H1 (cell line): ENCODE measurements at regions not wholly inside any gene's neighbourhood (a gene's known extent, or its start where the extent isn't known, plus 50 kb on each side); places are given as distances from the start of the nearest gene placed in this dataset.
"Not testable (repeated sequence)": the region's sequence is repeated elsewhere in the genome, so short reads cannot be mapped to it uniquely, and the experiment has no call there.

Experiments
- CTCF ChIA-PET: fragments of 300-600 bp; sonication (Branson Sonifier 250); formaldehyde crosslinking; loops from one replicate; lab custom pipeline; 2021; ENCODE audit not compliant: partially characterized antibody; lab: Charles Lee
- POLR2A ChIA-PET: fragments of 300-600 bp; sonication (Branson Sonifier 250); formaldehyde crosslinking; loops from one replicate; lab custom pipeline; 2021; ENCODE audit warnings: inconsistent platforms; ENCODE audit not compliant: partially characterized antibody; lab: Charles Lee
- DNase-seq, 2 experiments: peaks; one replicate each; pipeline versions ENCODE4 v3.0.0 to v3.0.0-alpha.2; 2010 to 2022; ENCODE audit warnings: low spot score in 2 of 2, low read depth in 1 of 2, mixed read lengths in 1 of 2
- FAIRE-seq: peaks from 2 replicates; lab custom pipeline; 2011; peaks lifted over from hg19 to GRCh38; lab: Jason Lieb, UNC
- H2AFZ ChIP-seq: 2 replicates; pipeline ENCODE4 v1.8.1; 2012; ENCODE audit warnings: low read length, inconsistent platforms
- H2AK5ac ChIP-seq: 2 replicates; pipeline ENCODE4 v1.6.1; 2013; ENCODE audit warnings: low read depth, low read length
- H2BK120ac ChIP-seq: replicated peaks from 2 replicates; pipeline ENCODE3; 2013; ENCODE audit warnings: low read depth, low read length, inconsistent platforms
- H2BK12ac ChIP-seq: 2 replicates; pipeline ENCODE4 v1.6.1; 2013; ENCODE audit warnings: low read depth, low read length
- H2BK15ac ChIP-seq: 2 replicates; pipeline ENCODE4 v1.6.1; 2013; ENCODE audit warnings: low read length
- H2BK20ac ChIP-seq: 2 replicates; pipeline ENCODE4 v1.6.1; 2013; ENCODE audit warnings: low read length
- H2BK5ac ChIP-seq: 2 replicates; pipeline ENCODE4 v1.6.1; 2013; ENCODE audit warnings: low read depth, low read length
- H3K14ac ChIP-seq: 2 replicates; pipeline ENCODE4 v1.6.1; 2013; ENCODE audit warnings: inconsistent platforms; ENCODE audit not compliant: insufficient read length
- H3K18ac ChIP-seq: 2 replicates; pipeline ENCODE4 v1.6.1; 2013; ENCODE audit warnings: low read length; ENCODE audit errors: extremely low read depth
- H3K23ac ChIP-seq: 2 replicates; pipeline ENCODE4 v1.6.1; 2013; ENCODE audit warnings: inconsistent platforms; ENCODE audit not compliant: insufficient read length
- H3K23me2 ChIP-seq: 2 replicates; pipeline ENCODE4 v1.6.1; 2013; ENCODE audit warnings: low read depth, low read length
- H3K27ac ChIP-seq: 2 replicates; pipeline ENCODE4 v1.6.1; 2011; ENCODE audit warnings: low read depth, low read length, inconsistent platforms
- H3K27me3 ChIP-seq, 4 experiments: replicated peaks in 1 of 4; 1 replicate in 1 of 4; 2 replicates in 3 of 4; pipeline versions ENCODE4 v1.6.1 to v1.8.1; 2011 to 2013; ENCODE audit warnings: low read length in 3 of 4, mild to moderate bottlenecking in 3 of 4, inconsistent platforms in 2 of 4, mixed read lengths in 2 of 4, moderate library complexity in 1 of 4; ENCODE audit not compliant: control insufficient read depth in 3 of 4, insufficient read depth in 3 of 4; ENCODE audit errors: extremely low read depth in 1 of 4
- H3K36me3 ChIP-seq, 4 experiments: 2 replicates each; pipeline versions ENCODE4 v1.6.1 to v1.8.1; 2011 to 2013; ENCODE audit warnings: mild to moderate bottlenecking in 4 of 4, low read length in 3 of 4, moderate library complexity in 2 of 4, control low read depth in 1 of 4, inconsistent platforms in 1 of 4; ENCODE audit not compliant: insufficient read depth in 4 of 4, control insufficient read depth in 2 of 4
- H3K4ac ChIP-seq: replicated peaks from 2 replicates; pipeline ENCODE3; 2013; ENCODE audit warnings: low read length, low read depth, mixed read lengths, inconsistent platforms; ENCODE audit not compliant: insufficient read length
- H3K4me1 ChIP-seq, 4 experiments: replicated peaks in 1 of 4; 1 replicate in 1 of 4; 2 replicates in 3 of 4; pipeline versions ENCODE4 v1.6.1 to v1.8.1; 2011 to 2013; ENCODE audit warnings: low read length in 3 of 4, inconsistent platforms in 2 of 4, mixed read lengths in 1 of 4; ENCODE audit not compliant: insufficient read depth in 4 of 4, control insufficient read depth in 3 of 4
- H3K4me2 ChIP-seq, 2 experiments: 2 replicates each; pipeline versions ENCODE4 v1.6.1 to v1.8.1; 2011 to 2013; ENCODE audit warnings: low read depth in 2 of 2, low read length in 2 of 2, control low read depth in 1 of 2, inconsistent platforms in 1 of 2, mild to moderate bottlenecking in 1 of 2; ENCODE audit not compliant: insufficient read depth in 1 of 2
- H3K4me3 ChIP-seq, 4 experiments: fragments of 200-600, 300-600 bp in 1 of 4; sonication (generic), shearing (Covaris generic), sonication (Bioruptor Twin) in 1 of 4; 2 replicates each; pipeline versions ENCODE4 v1.5.1 to v1.8.1; 2011 to 2016; ENCODE audit warnings: low read length in 4 of 4, low read depth in 3 of 4, control low read depth in 2 of 4, inconsistent platforms in 2 of 4, mild to moderate bottlenecking in 2 of 4, mixed read lengths in 1 of 4, moderate library complexity in 1 of 4; ENCODE audit not compliant: insufficient read depth in 2 of 4; ENCODE audit errors: extremely low read depth in 1 of 4
- H3K56ac ChIP-seq: replicated peaks from 2 replicates; pipeline ENCODE3; 2013; ENCODE audit warnings: low read depth, mild to moderate bottlenecking, mixed read lengths, low read length, inconsistent platforms; ENCODE audit not compliant: insufficient read length
- H3K79me1 ChIP-seq: 2 replicates; pipeline ENCODE4 v1.6.1; 2013; ENCODE audit warnings: low read depth, low read length, control low read depth
- H3K79me2 ChIP-seq, 2 experiments: 2 replicates each; pipeline versions ENCODE4 v1.6.1 to v1.8.1; 2012 to 2013; ENCODE audit warnings: low read length in 2 of 2, mild to moderate bottlenecking in 2 of 2, inconsistent platforms in 1 of 2; ENCODE audit not compliant: insufficient read depth in 2 of 2, control insufficient read depth in 1 of 2
- H3K9ac ChIP-seq, 4 experiments: replicated peaks in 1 of 4; 1 replicate in 1 of 4; 2 replicates in 3 of 4; pipeline versions ENCODE4 v1.6.1 to v1.8.1; 2011 to 2013; ENCODE audit warnings: low read depth in 3 of 4, low read length in 3 of 4, control low read depth in 2 of 4, mild to moderate bottlenecking in 2 of 4, moderate library complexity in 2 of 4, inconsistent platforms in 1 of 4; ENCODE audit errors: extremely low read depth in 1 of 4
- H3K9me3 ChIP-seq, 2 experiments: 2 replicates each; pipeline versions ENCODE4 v1.6.1 to v1.8.1; 2012 to 2013; ENCODE audit warnings: mild to moderate bottlenecking in 2 of 2, moderate library complexity in 2 of 2, control low read depth in 1 of 2, inconsistent platforms in 1 of 2, low read depth in 1 of 2, low read length in 1 of 2, mixed read lengths in 1 of 2; ENCODE audit not compliant: insufficient read depth in 2 of 2
- H4K20me1 ChIP-seq, 2 experiments: replicated peaks in 1 of 2; 2 replicates each; pipeline versions ENCODE3 to v1.8.1; 2011 to 2013; ENCODE audit warnings: inconsistent platforms in 2 of 2, low read length in 2 of 2, mild to moderate bottlenecking in 1 of 2; ENCODE audit not compliant: insufficient read depth in 2 of 2, control insufficient read depth in 1 of 2
- H4K5ac ChIP-seq: 2 replicates; pipeline ENCODE4 v1.6.1; 2013; ENCODE audit warnings: low read length, low read depth, mixed read lengths, inconsistent platforms; ENCODE audit not compliant: insufficient read length
- H4K8ac ChIP-seq: 2 replicates; pipeline ENCODE4 v1.8.0; 2013; ENCODE audit warnings: mild to moderate bottlenecking, moderate library complexity, low read length, inconsistent platforms; ENCODE audit not compliant: insufficient read depth; ENCODE audit errors: extremely low read depth
- H4K91ac ChIP-seq: replicated peaks from 2 replicates; pipeline ENCODE3; 2013; ENCODE audit warnings: low read length, mixed read lengths, inconsistent platforms; ENCODE audit not compliant: insufficient read length
- E2F6 ChIP-seq: IDR thresholded peaks from 2 replicates; pipeline ENCODE4 v1.6.1; 2012; ENCODE audit warnings: inconsistent platforms
- WGBS, 2 experiments: shearing (Covaris generic) in 1 of 2; methylation state at CpG; one replicate each; pipeline versions ENCODE4 v1.1.6 to v1.1.7; 2013 to 2015; ENCODE audit warnings: low lambda C conversion rate in 2 of 2, mixed read lengths in 2 of 2, inconsistent platforms in 1 of 2, low coverage in 1 of 2, missing lambda C conversion rate in 1 of 2; ENCODE audit not compliant: insufficient replicate concordance in 2 of 2, insufficient coverage in 1 of 2, insufficient read length in 1 of 2; ENCODE audit errors: extremely low coverage in 1 of 2, missing lambda C conversion rate in 1 of 2; 5-methylcytosine and 5-hydroxymethylcytosine counted together

GRCh38 chr7:63789378-63790176 lies 209.1 kb upstream of the ZNF722 start (continued):
- no peak for TF ChIP-seq E2F6

- DNase-seq, H4K8ac ChIP-seq, FAIRE-seq, H3K56ac ChIP-seq, H3K27ac ChIP-seq, H2BK120ac ChIP-seq, H4K20me1 ChIP-seq, H3K18ac ChIP-seq, H3K9ac ChIP-seq, H2BK20ac ChIP-seq, H2AFZ ChIP-seq, H2BK5ac ChIP-seq, H3K4me1 ChIP-seq, H3K27me3 ChIP-seq, POLR2A ChIA-PET, H3K23ac ChIP-seq, H2BK15ac ChIP-seq, H3K79me2 ChIP-seq, H2BK12ac ChIP-seq, H3K79me1 ChIP-seq, H3K23me2 ChIP-seq, H2AK5ac ChIP-seq, H4K91ac ChIP-seq, H4K5ac ChIP-seq, H3K14ac ChIP-seq, H3K4ac ChIP-seq, H3K36me3 ChIP-seq, CTCF ChIA-PET, H3K4me2 ChIP-seq, H3K4me3 ChIP-seq: not testable (repeated sequence)
- peaks cover 2 to 42% of the 10 kb centered on the region in 2 experiments; a peak in 2 of 4 replicates for H3K9me3 ChIP-seq
- WGBS, 2 experiments = 76% methylated on average over 5 of the region's 49 CpGs; no CpG with 5 or more reads in 1 of the 2 experiments
Observed at GRCh38 chr7:63790177-63790763, 208.4 kb upstream of the ZNF722 start.
